ENCODE measurements at regions not wholly inside any gene's neighbourhood (a gene's known extent, or its start where the extent isn't known, plus 50 kb on each side); places are given as distances from the start of the nearest gene placed in this dataset.

DNA sequence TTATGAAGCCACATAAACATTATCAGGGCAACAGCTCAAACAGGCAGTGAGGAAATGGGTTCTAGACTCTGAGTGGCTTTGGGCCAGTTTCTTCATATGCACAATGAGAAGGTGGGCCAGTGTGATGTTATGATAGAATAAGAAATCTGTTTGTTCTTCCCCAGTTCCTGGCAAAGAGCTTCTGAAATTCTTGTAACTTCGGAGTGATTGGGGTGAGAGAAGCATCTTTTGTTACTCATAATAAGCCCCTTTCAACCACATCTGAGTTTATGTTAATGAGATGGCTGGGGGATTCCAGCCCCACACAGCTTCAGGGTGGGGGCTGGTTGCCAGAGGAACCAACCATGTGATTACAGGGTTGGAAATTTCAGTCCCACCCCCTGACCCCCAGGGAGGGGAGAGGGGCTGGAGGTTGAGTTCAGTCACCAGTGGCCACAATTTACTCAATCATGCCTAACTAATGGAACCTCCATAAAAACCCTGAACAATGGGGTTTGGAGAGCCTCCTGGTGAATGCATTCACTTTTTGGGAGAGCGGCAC, 57.0 kb upstream of the FRMD4B start:
- ATAC-seq (replicated peaks) (no peak), DNase-seq (no peak)
- no peaks in the 10 kb centered on the region for H3K36me3 Mint-ChIP-seq (ENCODE audit: insufficient read depth)
- H3K27me3 Mint-ChIP-seq: peaks cover 6% of the 10 kb centered on the region in 2 donors
- H3K9me3 Mint-ChIP-seq: no peaks in the 10 kb centered on the region
- H3K4me1 Mint-ChIP-seq (ENCODE audit: low read depth in 2 of 2): peaks cover 0 to 3% of the 10 kb centered on the region in 2 donors
- no peak overlapping the region for H3K4me3 Mint-ChIP-seq
- no peak overlapping the region for H3K27ac Mint-ChIP-seq

DNA sequence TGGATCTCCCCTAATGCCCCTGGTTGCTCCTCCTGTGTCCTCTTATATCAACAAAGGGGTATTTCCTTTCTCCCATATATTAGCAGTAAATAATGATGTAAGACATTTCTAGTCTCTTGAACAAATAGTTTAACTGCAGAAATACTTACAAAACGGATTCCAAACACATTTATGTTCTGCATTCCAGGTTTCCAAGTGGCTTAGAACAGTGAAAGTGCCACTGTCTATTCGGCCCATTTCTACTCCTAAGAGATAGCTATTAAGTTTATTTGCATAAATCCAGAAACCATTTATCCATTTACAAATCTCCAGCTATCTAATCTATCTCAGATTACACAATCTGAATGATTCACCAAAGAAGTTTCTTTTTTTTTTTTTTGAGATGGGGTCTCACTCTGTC, 55.8 kb upstream of the FRMD4B start:
- Mint-ChIP-seq H3K4me1 (ENCODE audit: low read depth in 2 of 2) (peaks cover 0 to 3% of the 10 kb centered on the region in 2 donors), H3K36me3 (ENCODE audit: insufficient read depth) (no peaks in the 10 kb centered on the region), H3K27ac (peak overlapping the region in 1 of 2 donors; percentile 27), H3K27me3 (peaks cover 4 to 5% of the 10 kb centered on the region in 2 donors), H3K9me3 (no peaks in the 10 kb centered on the region), H3K4me3 (no peak overlapping the region)
- DNase-seq: no peak
- no peak for ATAC-seq (replicated peaks)

- H3K27ac Mint-ChIP-seq: no peak overlapping the region
- DNase-seq (no peak), ATAC-seq (replicated peaks) (no peak)
- no peaks in the 10 kb centered on the region for H3K9me3 Mint-ChIP-seq
- no peaks in the 10 kb centered on the region for H3K36me3 Mint-ChIP-seq (ENCODE audit: insufficient read depth)
- H3K4me3 Mint-ChIP-seq: no peak overlapping the region
- H3K27me3 Mint-ChIP-seq: no peaks in the 10 kb centered on the region
- peaks cover 0 to 3% of the 10 kb centered on the region in 2 donors for H3K4me1 Mint-ChIP-seq (ENCODE audit: low read depth in 2 of 2)
Observed at GRCh38 chr3:69441040-69441439, 55.2 kb upstream of the FRMD4B start.

DNA sequence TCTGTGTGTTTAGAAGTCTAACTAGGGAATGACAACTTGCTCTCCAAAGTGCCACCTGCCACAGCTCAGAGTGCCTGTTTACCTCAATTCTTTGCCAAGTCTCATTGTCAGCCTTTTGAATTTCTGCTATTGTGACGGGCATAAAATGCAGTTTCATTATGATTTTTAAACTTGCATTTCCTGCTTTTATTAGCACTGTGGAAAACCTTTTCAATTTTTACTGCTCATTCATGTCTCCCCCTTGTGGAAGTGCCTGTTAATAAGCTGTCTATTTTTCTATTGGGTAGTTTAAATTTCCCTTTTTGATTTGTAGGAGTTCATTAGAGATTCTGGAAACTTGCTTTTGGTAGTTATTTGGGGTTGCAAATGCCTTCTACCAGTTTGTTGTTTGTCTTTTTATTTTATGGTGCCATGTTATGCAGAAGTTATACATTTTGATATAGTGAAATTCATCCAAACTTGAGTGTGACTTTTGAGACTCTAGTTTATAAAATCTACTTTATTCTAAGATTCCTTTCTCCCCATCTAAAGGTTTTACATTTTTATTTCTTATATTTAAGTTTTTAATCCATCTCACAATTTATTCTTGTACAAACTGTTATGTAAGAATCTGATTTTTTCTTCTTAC, 53.9 kb upstream of the FRMD4B start:
- no peaks in the 10 kb centered on the region for H3K36me3 Mint-ChIP-seq (ENCODE audit: insufficient read depth)
- no peaks in the 10 kb centered on the region for H3K9me3 Mint-ChIP-seq
- H3K27ac Mint-ChIP-seq: no peak overlapping the region
- DNase-seq: no peak
- no peaks in the 10 kb centered on the region for H3K27me3 Mint-ChIP-seq
- H3K4me1 Mint-ChIP-seq (ENCODE audit: low read depth in 2 of 2): peaks cover 0 to 3% of the 10 kb centered on the region in 2 donors
- H3K4me3 Mint-ChIP-seq: peak overlapping the region; percentile 49 to 66
- peak; percentile 19 for ATAC-seq (replicated peaks)

DNA sequence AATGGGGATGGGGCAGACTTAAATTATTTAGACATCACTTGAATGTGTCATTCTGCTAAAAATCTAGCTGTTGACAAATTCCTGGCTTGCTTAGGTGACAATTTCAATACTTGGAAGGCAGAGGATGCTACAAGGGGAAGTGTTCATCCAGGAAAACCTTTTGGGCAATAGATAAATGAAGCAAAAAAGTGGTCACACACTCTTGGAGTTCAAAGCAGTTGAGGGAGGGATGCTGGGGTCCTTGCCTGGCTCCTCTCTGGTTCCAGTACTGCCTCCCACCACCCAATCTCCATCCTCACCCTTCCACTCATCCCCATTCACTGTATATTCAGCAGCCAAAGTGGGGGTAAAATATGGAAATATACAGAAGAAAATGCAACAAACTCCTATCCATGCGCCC, 52.6 kb upstream of the FRMD4B start:
- DNase-seq: no peak

DNA sequence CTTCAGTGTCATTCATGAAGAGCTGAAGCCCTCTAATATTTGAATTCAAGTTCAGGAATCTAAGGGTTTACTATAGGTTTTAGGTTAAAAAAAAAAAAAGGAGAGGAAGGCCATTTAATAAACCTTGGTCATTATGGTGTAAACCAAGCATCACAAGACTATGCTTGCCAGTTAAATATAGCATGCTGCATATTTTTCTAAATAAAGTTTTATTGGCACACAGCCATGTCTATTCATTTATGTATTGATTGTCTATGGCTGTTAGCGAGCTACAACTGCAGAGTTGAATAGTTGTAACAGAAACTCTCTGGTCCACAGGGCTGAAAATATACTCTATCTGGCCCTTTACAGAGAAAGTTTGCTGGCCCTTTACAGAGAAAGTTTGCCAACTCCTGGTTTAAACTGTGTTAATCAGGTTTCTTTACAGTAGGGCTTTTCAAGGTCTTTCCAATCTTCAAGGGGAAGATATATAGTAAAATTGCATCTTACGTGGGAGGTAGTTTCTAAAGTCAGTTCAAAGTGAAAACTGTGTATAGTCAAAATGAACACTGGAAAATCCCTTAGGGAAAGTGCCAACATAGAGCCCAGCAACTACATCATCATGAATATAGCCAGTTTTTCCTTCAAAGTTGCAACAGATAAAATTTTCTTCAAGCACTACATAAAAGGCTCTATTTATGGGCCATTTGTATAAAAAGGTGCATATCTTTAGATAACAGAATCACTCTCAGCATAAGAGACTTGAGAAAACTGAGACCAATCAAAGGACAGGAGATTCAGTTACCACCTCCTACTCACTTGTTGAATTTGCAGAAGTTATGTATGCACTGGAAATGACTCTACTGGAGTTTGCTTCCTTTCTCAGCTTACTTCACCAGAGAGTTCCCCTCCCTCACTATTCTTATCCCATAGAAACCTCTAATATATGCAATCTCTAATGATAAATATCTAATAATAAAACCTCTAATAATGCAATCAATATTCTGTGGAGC, 49.7 kb upstream of the FRMD4B start:
- H3K4me3 Mint-ChIP-seq: no peak overlapping the region
- H3K36me3 Mint-ChIP-seq (ENCODE audit: insufficient read depth): no peaks in the 10 kb centered on the region
- peaks cover 0 to 6% of the 10 kb centered on the region in 2 donors for H3K4me1 Mint-ChIP-seq (ENCODE audit: low read depth in 2 of 2)
- no peak overlapping the region for H3K27ac Mint-ChIP-seq
- H3K27me3 Mint-ChIP-seq: peaks cover 3 to 16% of the 10 kb centered on the region in 2 donors
- no peaks in the 10 kb centered on the region for H3K9me3 Mint-ChIP-seq
- no peak for DNase-seq
- no peak for ATAC-seq (replicated peaks)

More for the DNA sequence above, 52.6 kb upstream of the FRMD4B start:
- no peaks in the 10 kb centered on the region for H3K9me3 Mint-ChIP-seq
- ATAC-seq (replicated peaks): no peak
- peaks cover 0 to under 1% of the 10 kb centered on the region in 2 donors for H3K27me3 Mint-ChIP-seq
- no peaks in the 10 kb centered on the region for H3K36me3 Mint-ChIP-seq (ENCODE audit: insufficient read depth)
- H3K4me3 Mint-ChIP-seq: no peak overlapping the region
- no peak overlapping the region for H3K27ac Mint-ChIP-seq
- peaks cover 0 to 4% of the 10 kb centered on the region in 2 donors for H3K4me1 Mint-ChIP-seq (ENCODE audit: low read depth in 2 of 2)
